Nucleus accumbens (tissue), 56 donors: ENCODE measurements at regions not wholly inside any gene's neighbourhood (a gene's known extent, or its start where the extent isn't known, plus 50 kb on each side); places are given as distances from the start of the nearest gene placed in this dataset.
"Not testable (repeated sequence)": the region's sequence is repeated elsewhere in the genome, so short reads cannot be mapped to it uniquely, and the experiment has no call there.

ENCODE experiments used
- DNase-seq, 56 donors: peaks; one replicate each; lab custom pipeline; 2025; lab: John Stamatoyannopoulos, UW

DNA sequence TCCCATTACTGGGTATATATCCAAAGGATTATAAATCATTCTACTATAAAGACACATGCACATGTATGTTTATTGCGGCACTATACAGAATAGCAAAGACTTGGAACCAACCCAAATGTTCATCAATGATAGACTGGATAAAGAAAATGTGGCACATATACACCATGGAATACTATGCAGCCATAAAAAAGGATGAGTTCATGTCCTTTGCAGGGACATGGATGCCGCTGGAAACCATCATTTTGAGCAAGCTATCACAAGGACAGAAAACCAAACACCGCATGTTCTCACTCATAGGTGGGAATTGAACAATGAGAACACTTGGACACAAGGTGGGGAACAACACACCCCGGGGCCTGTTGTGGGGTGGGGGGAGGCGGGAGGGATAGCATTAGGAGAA is 57.0 kb upstream of the NEUROD1 start:
- not testable (repeated sequence) for DNase-seq

DNA sequence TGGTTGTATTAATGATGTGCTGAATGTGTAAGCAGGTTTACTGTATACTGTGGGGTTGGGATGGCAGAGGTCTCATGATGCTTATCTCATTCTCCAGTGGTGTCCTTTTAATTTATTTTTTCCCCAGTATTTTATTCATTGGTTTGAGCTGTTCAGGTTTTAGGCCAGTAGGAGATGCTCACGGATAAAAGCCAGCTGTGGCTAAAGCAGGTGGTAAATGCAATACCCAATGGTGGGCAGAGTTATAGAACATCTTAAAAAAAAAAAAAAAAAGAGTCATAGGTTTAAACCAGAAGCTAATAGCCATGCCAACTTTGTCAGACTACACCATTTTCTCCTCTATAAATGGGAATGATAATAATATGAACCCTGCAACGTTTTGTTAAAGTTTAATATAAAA is 57.8 kb upstream of the NEUROD1 start:
- no peak for DNase-seq

DNA sequence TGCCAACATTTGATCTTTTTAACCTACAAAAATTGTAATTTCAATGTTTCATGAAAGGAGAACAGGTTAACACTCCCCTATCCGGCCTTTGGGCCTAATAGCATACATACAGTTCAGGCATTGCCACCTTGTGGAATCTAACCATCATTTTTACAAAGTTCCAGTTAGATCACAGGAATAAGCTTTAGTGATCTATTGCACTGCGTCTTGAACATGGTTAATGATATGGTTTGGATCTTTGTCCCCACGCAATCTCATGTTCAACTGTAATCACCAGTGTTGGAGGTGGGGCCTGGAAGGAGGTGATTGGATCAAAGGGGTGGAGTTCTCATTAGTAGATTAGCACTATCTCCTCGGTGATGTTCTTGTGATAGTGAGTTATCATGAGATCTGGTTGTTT is 58.2 kb upstream of the NEUROD1 start:
- no peak for DNase-seq

DNA sequence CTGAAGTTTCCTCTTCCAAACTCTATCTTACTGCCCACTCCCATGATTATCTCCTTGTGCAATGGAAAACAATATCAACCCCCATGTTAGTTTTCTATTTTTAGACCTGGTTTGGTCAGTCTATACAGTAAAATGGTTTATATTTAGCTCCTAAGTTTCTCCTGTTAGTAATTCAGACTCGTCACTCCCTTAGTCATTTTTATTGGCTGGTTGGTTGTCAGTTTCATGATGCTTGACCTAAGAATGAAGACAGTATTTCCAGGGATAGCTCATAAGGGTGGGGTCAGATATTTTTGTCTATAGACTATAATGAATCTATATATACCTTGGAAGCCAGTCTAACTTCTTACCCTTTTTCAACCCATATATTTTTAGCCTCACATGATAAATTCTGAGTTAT is 61.4 kb upstream of the NEUROD1 start:
- DNase-seq: no peak

DNA sequence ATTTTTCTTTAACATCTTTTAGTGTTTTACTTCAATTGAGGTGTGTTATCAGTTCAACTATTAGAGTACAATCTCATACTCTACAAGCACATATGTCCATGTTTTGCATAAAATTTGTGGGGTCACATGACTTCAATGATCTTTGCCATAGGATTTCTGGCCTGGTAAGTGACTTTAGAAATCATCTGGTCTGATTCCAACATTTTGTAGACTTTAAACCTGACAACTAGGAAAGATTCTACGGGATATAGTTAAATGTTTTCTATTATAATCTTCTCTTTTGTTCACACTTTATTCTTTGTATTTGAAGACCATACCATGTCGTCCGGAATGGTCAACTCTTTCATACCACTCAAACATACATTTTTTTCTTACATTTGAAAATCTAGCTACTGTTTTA is 62.0 kb upstream of the NEUROD1 start:
- no peak for DNase-seq

DNA sequence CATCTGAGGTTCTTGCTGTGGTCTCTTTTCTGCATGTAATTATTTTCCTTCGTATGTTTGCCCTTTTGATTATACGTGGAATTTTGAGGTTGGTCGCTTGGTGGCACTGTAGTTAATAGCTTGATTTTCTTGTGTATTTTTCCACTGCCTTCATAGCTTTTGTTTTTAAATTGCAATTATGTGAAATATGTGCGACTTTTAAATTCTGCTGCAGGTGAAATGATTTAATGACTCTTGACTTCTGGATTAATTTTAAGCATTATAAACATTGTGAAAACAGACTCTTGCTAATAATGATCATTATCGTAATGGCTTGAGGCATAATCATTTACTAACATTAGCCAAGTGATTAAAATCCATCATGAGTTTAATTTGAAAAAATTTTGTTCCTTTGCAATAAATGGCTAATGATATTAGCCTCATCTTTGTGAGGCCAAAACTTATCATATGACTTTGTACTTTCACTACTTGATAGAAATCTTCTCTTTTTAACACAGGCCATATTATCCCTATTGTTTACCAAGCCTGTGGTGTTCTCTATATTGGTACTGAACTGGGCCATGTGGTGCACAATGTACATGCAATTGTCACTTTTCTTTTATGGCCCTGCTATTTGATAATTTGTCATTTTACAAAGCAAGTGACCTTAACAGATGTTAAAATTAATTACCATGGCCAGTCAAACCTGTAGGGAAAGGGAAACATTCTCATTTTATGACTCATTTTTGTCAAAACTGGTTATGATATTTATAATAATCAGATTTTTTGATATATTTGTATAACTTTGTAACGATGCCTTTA is 62.8 kb upstream of the NEUROD1 start:
- peak in 14 of 56 donors; percentile 0 to 56 (median 6) for DNase-seq

DNA sequence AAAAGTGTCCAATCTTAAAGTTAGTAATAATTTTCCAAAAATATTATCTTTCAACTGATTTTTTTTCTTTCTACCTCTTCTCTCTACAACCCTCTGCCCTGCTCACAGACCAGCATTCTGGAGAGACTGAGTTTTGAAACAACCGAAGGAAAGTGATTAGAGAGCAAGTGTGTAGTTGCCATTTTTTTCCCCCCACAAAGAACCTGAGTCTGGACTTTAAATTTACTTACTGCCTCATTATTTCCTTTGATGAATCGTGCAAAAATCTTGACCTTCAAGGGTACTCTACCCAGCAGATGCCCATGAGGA is 63.4 kb upstream of the NEUROD1 start:
- no peak for DNase-seq

DNA sequence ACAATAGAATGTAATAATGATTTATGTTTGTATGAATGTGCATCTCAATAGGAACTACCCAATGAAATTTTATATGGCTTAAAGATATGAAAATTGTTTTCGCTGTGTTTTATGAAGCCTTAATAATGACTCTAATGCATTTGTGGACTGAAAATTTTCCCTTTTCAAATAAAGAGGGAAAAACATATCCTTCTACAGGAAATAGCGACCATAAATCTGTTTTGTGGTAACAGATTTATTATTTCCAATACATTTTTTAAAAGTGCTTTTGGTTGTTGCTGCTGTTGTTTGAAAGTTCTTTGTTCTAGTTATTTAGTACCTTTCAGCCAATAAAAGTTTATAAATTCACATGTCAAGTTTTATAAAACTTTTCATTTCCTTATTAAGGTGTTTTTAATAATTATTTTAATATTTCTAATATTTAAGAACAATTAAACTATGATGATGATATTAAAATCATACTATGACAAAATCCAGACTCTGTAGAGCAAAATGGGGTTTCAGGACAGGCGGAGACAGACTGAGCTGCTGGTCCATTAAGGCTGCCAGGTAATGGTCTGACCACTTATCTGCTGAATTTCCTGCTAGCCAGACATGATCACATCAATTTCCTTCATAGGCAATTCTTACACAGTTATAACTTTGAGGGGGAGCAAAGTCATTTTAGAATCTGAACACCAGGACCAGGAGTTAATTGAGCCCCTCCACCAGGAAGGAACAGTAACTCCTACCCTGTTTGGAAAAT is 65.7 kb upstream of the NEUROD1 start:
- DNase-seq: no peak

DNA sequence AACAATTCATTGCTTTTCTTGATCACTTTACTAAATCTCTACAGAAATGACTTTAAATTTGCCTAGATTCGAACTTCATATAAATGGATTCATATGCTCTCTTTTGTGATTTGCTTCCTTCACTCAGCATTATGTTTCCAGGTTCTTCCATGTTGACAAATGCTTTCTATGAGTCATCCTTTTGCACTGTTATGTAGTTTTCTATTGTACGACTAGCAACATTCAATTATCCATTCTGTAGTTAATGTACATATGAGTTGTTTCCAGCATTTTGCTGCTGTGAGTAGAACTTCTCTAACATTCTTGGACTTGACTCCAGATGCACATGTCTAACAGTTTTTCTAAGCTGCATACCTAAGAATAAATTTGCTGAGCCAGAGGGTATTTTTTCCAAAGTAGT is 66.5 kb upstream of the NEUROD1 start:
- DNase-seq: no peak

DNA sequence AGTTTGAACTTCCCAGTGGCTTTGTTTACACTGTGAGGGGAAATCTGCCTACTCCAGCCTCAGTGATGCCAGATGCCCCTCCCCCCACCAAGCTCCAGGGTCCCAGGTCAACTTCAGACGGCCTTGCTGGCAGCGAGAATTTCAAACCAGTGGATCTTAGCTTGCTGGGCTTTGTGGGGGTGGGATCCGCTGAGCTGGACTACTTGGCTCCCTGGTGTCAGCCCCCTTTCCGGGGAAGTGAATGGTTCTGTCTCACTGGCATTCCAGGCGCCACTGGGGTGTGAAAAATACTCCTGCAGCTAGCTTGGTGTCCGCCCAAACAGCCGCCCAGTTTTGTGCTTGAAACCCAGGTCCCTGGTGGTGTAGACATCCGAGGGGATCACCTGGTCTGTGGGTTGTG is 70.0 kb upstream of the NEUROD1 start:
- no peak for DNase-seq

DNA sequence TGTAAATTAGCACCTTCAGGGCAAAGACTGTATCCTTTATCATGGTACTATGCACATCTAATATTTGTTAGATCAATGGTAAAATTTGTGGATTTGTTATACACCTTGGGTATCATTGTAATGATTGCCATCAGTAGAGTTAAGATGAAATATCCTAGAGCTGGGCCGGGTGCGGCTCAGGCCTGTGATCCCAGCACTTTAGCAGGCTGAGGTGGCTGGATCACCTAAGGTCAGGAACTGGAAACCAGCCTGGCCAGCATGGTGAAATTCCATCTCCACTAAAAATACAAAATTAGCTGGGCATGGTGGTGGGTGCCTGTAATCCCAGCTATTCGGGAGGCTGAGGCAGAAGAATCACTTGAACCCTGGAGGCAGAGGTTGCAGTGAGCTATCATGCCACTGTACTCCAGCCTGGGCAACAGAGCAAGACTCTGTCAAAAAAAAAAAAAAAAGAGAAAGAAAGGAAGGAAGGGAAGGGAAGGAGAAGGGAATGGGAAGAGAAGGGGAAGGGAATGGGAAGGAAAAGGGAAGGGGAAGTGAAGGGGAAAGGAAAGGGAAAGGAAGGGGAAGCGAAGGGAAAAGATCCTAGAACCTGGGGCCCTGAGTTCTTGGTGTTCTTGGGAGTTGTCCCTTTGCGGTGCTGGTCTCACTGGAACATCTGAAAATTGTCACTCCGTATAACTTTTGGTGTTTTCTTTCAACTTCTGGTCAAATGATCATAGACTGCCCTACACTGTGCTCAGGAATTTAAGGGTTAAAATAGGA is 71.1 kb upstream of the NEUROD1 start:
- no peak for DNase-seq

DNA sequence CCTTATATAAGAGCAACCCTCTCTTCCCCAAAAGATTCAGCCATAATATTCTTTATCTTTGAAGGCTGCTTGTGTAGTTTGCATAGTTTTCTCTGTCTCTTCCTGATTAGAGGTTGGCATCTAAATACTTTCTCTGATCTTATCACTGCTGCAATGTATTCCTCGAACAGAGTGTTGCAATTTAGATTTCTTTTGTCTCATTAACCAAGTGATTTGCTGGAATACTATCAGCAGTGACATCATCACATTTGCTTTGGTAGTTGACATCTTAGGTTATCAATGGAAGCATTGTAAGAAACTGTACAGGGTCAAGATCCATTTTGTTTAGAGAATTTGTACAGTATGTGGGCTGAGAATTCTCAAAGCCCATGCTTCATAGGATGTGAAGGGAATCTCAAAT is 72.0 kb upstream of the NEUROD1 start:
- DNase-seq: no peak

DNA sequence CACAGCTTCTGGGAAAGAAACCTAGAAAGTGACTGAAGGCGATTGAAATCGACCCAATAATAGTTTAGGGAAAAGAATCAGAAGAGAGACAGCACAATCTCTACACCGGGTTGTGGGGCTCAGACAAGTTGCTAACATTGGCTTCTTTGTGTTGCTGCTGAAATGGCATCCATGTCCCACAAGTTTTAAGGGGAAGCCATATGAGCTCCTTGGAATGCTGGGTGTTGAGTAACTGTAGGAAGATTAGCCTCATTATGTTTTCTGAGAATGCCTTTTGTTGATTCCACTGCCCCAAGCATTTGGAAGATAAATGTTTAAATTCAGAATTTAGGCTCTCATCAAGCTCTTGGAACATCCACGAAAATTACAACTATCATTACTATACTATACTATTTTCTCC is 73.4 kb upstream of the NEUROD1 start:
- DNase-seq: no peak

DNA sequence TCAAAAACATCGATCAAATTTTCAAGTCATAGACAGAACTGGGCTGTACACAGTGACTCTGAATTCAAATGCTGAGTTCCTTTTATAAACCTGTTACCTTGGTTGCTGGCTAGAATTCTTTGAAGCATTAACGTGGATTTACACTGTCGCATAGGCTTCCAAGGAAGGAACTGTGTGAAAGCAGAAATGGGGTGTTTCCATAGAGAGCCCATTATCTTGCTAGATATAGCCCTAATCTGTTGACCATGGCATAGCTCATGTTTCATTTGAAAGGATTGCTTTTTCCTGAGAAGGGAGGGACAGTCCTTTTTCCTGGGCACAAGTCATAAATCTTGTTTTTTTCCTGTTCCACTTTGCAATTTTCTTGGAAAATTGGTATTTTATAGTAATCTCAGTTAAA is 73.8 kb upstream of the NEUROD1 start:
- DNase-seq: no peak

DNA sequence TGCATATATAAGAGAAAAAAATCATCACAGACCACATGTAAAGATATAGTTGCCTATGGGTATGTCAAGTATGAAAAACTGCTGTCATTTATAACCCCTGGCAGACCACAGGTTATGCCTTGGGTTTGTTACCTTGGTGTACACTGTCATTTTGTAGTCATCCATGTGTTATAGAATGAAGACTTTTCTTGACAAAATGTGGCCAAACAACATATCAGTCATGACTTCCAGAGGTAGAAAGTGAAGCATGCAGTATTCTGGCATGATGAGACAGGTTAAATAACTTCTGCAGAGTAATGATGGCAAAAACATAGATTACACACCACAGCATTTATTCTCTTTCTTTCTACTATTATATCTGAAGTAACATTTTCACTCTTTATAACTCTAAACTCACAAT is 74.9 kb upstream of the NEUROD1 start:
- DNase-seq: no peak

DNA sequence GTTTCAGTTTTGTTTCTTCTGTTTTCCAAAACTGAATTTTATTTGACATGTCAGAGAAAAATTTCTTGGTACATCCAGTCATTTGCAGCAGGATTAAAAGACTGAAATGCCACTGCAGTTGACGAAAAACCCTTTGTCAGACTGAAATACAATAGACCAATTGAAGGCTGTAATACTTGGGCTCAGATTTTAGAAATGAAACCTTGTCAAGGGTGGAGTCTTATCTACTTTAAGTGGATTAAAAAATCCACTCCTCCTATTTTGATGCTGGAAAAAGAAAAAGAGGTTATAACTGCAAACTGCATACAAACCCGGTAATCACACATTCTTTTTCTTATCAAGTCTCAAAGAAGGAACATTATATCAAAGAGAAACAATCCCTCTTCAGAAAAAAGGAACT is 80.2 kb upstream of the NEUROD1 start:
- DNase-seq: no peak

DNA sequence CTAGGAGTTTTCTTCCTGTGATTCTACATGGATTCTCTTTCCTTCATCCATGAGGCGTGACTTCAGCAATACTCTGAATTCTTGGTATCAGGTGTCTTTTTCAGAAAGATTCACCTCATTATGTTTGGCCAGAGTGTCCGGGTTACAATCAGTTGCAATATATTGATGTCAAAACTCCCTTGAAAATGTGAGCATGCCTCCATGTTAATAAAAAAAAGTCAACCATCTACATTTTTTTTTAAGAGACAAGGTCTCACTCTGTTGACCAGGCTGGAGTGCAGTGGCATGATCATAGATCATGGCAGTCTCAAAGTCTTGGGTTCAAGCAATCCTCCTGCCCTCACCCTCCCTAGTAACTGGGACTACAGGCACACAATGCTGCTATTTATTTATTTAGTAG is 80.9 kb upstream of the NEUROD1 start:
- DNase-seq: no peak

DNA sequence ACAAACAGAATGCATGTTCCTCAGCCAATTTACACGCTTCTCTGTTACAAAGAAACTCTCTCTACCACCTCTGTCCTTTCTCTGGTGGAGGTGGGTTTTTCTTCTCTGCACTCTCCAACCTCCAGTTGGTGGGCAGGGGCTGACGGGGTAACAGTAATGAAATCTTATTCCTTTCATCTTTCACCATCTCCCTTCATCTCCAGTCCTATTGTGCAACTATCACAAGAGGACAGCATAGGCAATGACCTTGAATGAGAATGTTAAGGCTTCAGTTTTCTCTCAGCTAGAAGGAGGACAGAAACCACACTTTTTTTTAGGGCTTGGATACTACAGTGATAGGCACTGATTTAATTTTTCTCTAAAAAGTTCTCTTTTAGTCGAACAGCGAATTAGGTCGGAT is 81.7 kb upstream of the NEUROD1 start:
- DNase-seq: no peak

DNA sequence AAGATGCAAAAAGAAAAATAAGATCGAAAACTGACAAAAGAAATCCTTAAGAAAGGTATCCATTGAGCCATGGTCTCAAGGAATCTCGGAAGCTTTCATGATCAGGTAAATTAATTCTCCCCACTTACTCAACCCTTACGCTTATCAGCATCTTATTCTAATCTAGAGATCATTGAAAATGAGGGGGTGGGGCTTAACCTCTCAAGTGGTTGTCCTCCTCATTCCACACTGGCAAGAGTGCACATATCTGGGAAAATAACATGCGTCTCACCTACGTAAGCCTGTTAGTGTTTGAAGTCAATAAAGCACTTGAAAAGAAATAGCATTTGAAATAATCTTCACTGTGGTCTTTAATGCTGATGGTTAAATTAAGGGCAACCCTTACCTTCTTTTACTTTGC is 82.5 kb upstream of the NEUROD1 start:
- DNase-seq: no peak

DNA sequence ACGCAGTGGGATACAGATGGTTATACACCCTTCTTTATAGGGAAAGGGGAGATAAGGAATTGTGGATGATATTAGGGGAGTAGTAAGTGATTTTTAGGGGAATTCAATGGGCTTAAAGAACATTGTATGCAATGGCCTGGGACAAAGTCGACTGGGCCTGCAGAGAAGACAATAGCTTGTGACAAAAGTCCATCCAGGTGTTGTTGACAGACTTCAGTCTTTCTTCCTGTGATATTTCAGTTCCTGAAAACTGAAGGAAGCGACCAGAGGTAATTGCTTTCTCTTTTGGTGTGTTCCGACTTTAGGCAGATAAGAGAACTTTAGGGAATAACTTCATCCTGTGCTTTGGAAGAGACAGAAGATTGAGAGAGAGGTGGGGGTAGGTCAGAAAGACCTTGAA is 83.1 kb upstream of the NEUROD1 start:
- DNase-seq: no peak

DNA sequence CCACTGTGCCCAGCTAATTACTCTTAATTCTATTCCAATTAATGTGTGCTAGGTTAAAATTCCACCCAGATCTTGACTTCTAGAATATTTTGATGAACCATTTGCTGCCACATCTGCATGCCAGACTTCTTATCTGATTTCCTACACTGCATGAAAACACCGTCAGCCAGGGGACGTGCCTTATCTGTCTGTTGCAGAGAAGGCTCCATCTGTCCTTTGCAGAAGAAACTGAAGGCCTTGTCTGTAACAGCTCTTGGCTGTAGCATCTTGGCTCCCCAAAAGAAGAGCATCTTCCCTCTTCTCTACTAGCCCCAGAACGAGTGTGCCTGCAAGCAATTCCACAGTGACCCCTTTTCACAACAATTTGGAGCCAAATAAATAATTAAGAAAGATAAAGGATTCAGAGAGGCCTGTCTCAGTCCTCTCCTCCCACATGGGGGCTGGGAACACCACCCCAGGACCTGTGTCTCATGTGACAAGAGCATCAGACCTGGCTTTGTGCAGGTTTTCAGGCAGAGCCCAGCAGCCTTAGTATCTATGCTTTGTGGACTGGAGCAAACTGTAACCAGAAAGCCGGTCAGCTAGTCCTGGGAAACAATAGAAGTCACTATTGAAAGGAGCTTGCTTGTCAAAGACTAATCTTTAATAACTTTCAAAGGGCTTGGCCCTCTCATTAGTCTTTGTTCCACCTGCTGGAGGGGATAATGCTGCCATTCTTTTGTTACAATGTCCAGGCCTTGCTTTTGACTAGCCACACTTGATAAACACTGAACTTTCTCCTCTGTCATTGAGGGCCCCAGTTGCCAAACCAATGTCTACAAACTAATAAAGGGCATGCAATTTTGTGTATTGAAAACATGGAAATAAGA is 84.0 kb upstream of the NEUROD1 start:
- DNase-seq: no peak
